Esophagus mucosa (tissue), 1 donor: ENCODE measurements at regions not wholly inside any gene's neighbourhood (a gene's known extent, or its start where the extent isn't known, plus 50 kb on each side); places are given as distances from the start of the nearest gene placed in this dataset.
"Not testable (repeated sequence)": the region's sequence is repeated elsewhere in the genome, so short reads cannot be mapped to it uniquely, and the experiment has no call there.

Experiments used
- ATAC-seq: fragments of 200-7000 bp; cut with Tn5 transposase; one replicate; pipeline ENCODE4 v1.9.1; 2020
- donor health status: DM: yes; HTN: yes; CAD: no.

DNA sequence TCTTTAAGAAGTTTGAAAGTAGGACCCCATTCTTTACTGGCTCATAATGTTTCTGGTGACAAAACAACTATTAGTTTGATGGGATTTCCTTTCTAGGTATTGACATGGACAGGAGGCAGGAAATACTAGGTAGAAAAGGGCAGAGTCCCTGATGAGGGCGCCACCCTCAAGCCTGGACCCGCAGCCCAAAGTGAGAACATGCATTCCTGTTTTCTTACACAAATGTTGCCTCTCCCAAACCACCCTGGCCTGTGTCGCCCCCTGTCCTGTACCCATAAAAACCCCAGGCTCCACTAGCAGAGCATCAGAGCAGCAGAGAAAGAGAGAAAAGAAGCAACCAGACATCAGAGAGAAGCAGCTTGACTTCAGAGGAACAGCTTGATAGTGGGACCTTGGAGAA is 1055.2 kb upstream of the POT1 start:
- no peak for ATAC-seq

GRCh38 chr7:125971656-125972055 is 1042.0 kb upstream of the POT1 start:
- ATAC-seq, result no peak

- no peak for ATAC-seq
These were observed 1036.8 kb upstream of the POT1 start for GRCh38 chr7:125966278-125967048.

GRCh38 chr7:125934955-125935354 is 1005.3 kb upstream of the POT1 start:
- no peak for ATAC-seq

DNA sequence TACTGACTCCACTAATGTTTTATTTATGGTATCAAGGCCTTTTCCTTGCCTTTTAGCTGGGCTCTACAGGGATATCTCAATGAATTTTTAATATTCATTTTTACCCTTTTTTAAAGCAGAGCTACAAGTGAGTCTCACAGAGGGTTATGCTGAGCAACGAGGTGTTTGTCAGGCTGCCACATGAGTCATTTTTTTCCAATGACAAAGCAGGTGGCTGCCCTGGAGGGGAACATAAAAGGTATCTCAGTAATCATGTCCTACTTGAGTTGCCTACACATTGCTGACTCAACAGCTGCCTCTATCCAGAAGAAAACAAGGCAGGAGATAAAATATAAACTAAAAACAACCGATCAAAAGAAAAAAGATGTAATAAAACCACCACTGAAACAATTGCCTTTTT is 1004.9 kb upstream of the POT1 start:
- ATAC-seq, result no peak

DNA sequence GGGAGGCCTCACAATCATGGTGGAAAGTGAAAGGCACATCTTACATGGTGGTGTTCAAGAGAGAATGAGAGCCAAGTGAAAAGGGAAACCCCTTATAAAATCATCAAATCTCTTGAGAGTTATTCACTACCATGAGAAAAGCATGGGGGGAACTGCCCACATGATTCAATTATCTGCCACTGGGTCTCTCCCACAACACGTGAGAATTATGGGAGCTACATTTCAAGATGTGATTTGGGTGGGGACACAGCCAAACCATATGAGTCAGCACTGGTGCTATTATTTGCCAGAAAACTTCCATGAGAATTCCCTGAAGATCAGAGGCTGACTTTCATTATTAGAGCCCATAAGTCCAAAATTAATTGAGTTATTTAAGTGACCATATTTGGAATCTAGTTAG is 1001.2 kb upstream of the POT1 start:
- ATAC-seq, result no peak

DNA sequence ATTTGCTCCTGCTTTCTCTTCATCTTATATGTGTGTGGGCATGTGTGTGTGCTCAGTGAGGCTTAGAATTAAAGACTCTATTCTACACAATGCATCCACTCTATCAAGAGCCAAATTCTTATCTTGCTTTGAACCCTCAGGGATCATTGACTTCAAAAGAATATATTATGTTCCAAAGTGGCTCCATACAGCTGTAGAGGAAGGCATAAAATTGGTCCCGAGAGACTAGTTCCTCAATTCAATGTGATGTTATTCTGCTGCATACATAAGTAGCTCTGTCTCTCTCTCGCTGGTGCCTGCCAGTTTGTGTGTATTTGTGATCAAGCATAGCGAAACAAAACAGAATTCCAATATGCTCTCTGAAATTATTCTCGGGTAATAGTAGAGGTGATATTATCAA is 997.9 kb upstream of the POT1 start:
- no peak for ATAC-seq

DNA sequence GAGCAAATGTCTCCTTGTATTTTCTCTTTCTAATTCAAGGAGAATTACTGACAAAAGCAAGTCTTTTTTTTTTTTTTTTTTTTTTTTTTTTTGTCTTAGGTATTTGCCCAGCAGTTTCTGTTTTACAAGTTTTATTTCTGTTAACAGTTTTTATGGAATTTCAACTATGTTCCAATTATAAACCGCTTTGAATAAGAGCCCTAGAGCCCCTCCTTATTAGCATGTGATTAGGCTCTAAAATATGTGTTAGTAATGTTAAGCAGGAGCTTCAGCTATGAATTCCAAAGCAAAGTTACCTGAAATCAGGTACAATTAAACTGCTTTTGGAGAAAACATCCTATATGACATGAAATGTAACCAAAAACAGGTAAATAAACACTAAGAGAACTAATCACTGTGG is 997.0 kb upstream of the POT1 start:
- ATAC-seq, result no peak

GRCh38 chr7:125924037-125924436 is 994.4 kb upstream of the POT1 start:
- ATAC-seq, result no peak

GRCh38 chr7:125915381-125915948 is 985.8 kb upstream of the POT1 start:
- ATAC-seq, result not testable (repeated sequence)

GRCh38 chr7:125908711-125909110 is 979.1 kb upstream of the POT1 start:
- ATAC-seq, result no peak

DNA sequence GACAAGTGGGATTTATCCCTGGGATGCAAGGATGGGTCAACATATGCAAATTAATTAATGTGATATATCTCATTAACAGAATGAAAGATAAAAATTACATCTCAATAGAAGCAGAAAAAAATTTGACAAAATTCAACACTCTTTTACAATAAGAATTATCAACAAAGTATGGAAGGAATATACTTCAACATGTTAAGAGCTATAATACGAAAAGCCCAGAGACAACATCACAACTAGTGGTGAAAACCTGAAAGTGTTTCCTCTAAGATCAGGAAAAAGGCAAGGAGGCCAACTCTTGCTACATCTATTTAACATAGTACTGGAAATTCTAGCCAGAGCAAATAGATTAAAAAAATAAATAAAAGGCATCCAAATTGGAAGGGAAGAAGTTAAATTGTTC is 970.0 kb upstream of the POT1 start:
- no peak for ATAC-seq

GRCh38 chr7:125892434-125892833 is 962.8 kb upstream of the POT1 start:
- ATAC-seq, result no peak

DNA sequence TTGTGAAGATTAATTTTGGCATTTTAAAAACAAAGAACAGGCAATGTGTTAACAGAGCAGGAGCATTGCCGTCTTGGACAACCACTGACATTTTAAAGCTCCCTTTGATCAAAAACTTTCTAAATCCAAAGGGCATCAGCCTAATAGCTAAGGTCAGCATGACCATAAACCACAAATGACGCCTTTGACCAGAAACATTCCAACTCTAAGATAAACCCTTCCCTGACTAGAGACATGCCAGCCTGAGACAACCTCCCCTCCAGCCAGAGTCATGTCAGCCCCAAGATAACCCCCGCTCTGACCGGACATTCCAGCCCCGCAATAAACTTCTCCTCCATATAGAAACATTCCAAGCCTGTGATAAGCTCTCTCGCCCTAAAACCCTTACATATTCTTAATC is 949.4 kb upstream of the POT1 start:
- ATAC-seq, result no peak

GRCh38 chr7:125878235-125878956 is 948.8 kb upstream of the POT1 start:
- no peak for ATAC-seq

DNA sequence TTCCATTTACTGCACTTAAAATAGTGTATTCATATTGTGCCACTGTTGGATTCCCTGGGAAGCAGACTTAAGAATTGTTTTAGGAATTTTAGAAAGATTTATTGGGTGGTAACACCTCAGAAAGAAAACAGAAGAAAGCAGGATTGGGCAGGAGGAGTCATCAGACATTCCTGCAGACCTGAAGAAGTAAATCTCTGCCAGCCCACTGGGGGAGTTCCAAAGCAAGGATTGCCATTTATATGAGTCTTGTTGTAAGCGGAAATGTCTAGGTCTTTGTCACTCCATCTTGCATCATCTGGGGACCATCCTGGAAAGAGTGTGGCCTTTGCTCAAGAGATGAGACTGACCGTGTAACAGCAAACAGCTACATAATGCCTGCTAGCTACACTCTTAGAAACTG is 947.6 kb upstream of the POT1 start:
- no peak for ATAC-seq

DNA sequence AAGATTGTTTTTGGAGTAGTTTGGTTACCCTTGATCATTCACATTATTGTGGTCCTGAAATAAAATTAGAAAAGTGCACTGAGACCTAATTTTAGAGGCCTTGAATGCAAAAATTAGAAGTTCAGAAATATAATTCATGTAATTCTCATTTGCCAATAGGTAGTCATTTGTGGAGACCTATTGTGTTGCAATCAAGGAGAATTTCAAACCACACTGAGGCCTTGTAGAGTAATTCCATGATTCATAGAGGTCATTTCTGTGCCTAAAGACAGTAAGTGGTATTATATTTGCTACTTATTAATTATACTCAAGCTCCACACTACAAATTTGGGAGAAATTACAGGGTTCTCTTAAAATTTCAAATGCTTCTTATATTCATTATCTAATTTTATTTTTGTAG is 946.8 kb upstream of the POT1 start:
- no peak for ATAC-seq

GRCh38 chr7:125871431-125871830 is 941.8 kb upstream of the POT1 start:
- no peak for ATAC-seq

- ATAC-seq, result no peak
These were observed 928.0 kb upstream of the POT1 start for GRCh38 chr7:125857606-125858005.

DNA sequence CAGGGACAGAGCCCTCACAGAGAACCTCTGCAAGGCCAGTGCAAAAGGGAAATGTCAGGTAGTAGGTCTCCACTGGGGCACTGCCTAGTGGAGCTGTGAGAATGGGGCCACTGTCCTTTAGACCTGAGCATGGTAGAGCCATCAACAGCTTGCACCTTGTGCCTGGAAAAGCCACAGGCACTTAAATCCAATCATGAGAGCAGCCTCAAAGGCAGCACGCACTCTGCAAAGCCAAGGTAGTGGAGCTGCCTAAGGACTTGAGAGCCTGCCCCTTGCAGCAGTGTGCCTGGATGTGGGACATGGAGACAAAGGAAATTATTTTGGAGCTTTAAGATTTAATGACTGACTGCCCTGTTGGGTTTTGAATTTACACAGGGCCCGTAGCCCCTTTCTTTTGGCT is 918.5 kb upstream of the POT1 start:
- ATAC-seq, result no peak

- ATAC-seq, result no peak
These were observed 918.1 kb upstream of the POT1 start for GRCh38 chr7:125847692-125848091.

GRCh38 chr7:125847055-125847454 is 917.4 kb upstream of the POT1 start:
- ATAC-seq, result no peak

DNA sequence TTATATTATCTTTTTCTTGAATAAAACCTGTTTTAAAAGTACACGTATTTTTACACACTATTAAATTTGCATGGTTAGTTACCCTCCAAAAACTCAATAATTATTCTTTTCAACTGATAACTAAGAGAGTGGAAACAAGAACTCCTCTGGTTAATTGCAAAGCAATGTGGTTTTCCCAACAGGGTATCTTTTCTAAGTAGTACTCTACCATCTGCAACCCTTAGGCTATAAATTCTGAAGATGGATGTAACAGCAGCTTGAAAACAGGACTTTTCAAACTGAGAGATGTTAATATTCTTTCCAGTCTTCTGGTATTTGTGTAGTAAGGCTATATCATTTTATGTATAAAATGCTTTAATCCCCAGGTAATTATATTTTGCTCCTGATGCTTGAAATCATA is 916.1 kb upstream of the POT1 start:
- ATAC-seq, result no peak

DNA sequence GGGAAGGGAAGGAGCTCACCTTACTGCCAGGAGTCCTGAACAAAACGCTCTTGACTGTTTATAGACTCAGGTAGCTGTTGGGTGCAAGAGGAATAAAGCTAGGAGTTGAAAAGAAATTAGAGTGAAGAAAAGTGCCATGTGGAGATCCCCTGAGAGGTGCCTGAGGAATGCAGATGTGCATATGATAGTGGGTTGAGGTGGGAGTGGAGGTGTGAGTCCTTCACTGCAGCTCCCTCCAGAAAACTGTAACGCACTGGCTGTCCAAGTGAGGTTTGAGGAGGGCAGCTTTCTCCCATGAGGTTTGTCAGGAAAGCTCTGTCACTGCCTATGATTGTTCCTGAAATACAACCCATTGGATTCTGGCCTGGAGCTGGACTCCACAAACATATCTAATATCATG is 904.8 kb upstream of the POT1 start:
- no peak for ATAC-seq
